ENCODE measurements at regions not wholly inside any gene's neighbourhood (a gene's known extent, or its start where the extent isn't known, plus 50 kb on each side); places are given as distances from the start of the nearest gene placed in this dataset.

DNA sequence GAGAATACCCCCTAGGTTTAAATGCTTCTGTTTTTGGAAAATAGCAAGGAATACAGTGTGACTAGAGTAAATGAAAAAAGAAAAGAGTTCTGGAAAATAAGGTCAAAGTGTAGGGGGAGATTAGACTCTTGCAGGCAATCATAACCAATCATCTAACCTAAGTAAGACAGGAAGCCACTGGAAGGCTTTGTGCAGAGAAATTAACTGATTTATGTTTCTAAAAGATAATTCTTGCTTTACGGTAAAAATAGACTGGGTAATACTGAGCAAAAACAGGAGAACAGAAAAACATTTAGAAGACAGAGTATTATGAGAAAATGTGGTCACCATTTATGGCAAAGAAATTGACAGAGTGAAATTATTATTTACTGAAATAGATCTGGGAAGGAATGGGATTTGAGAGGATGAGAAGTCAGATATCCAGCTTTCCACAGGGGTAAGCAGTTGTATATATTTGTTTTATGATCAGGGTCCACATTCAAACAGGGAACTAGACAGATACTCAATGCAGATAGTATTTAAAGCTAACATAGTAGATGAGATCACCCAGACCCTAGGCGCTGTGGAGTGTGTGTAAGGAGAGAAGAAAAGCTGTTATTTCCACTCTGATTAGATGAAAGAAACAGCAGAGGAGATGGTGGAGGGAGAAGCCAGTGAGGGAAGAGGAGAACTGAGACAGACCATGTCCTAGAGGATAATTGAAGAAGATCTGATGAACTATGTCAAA lies 1225.3 kb downstream of the CDH11 start:
- TF ChIP-seq, protein P1, sequence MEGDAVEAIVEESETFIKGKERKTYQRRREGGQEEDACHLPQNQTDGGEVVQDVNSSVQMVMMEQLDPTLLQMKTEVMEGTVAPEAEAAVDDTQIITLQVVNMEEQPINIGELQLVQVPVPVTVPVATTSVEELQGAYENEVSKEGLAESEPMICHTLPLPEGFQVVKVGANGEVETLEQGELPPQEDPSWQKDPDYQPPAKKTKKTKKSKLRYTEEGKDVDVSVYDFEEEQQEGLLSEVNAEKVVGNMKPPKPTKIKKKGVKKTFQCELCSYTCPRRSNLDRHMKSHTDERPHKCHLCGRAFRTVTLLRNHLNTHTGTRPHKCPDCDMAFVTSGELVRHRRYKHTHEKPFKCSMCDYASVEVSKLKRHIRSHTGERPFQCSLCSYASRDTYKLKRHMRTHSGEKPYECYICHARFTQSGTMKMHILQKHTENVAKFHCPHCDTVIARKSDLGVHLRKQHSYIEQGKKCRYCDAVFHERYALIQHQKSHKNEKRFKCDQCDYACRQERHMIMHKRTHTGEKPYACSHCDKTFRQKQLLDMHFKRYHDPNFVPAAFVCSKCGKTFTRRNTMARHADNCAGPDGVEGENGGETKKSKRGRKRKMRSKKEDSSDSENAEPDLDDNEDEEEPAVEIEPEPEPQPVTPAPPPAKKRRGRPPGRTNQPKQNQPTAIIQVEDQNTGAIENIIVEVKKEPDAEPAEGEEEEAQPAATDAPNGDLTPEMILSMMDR (IDR thresholded peaks at IDR 0.05): no peak
- no peak for TF ChIP-seq POLR2A (IDR thresholded peaks at IDR 0.05)

Measured in testis (tissue), 2 donors.